Body of pancreas (tissue), 4 donors: ENCODE measurements at regions not wholly inside any gene's neighbourhood (a gene's known extent, or its start where the extent isn't known, plus 50 kb on each side); places are given as distances from the start of the nearest gene placed in this dataset.

Source experiments
- POLR2A ChIP-seq, 3 donors: fragments of 450-650 bp; IDR thresholded peaks; one replicate each; pipeline ENCODE4 v1.6.1; 2016; ENCODE audit warnings: antibody characterized with exemption in 3 of 3, mild to moderate bottlenecking in 2 of 3
- TF ChIP-seq, protein P1 (sequence below), 7 experiments: fragments of 450-650 bp in 4 of 7; fragments of 200-600 bp in 3 of 7; sonication (generic) in 3 of 7; IDR thresholded peaks; one replicate each; pipeline ENCODE4 v1.5.1; 2016 to 2019; ENCODE audit warnings: antibody characterized with exemption in 7 of 7

DNA sequence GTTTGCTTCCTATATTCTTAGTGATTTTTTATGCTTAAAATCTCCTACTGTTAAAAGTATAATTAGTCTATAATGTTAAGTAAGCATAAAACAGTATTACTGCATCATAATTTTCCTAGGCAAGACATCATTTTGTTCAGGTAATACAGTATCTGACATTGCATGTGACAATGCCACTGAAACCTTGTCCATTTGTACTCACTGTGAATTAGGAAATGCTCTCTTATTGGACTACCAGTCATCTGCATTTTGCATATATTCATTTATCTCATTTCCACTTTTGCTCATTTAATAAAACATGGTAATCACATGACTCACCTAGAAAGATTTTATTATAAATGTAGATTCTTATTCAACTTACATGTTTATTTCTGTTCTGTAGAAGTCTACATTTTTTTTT lies 379.1 kb downstream of the ETV1 start:
- TF ChIP-seq, protein P1, sequence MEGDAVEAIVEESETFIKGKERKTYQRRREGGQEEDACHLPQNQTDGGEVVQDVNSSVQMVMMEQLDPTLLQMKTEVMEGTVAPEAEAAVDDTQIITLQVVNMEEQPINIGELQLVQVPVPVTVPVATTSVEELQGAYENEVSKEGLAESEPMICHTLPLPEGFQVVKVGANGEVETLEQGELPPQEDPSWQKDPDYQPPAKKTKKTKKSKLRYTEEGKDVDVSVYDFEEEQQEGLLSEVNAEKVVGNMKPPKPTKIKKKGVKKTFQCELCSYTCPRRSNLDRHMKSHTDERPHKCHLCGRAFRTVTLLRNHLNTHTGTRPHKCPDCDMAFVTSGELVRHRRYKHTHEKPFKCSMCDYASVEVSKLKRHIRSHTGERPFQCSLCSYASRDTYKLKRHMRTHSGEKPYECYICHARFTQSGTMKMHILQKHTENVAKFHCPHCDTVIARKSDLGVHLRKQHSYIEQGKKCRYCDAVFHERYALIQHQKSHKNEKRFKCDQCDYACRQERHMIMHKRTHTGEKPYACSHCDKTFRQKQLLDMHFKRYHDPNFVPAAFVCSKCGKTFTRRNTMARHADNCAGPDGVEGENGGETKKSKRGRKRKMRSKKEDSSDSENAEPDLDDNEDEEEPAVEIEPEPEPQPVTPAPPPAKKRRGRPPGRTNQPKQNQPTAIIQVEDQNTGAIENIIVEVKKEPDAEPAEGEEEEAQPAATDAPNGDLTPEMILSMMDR (IDR thresholded peaks at IDR 0.05): no peak
- TF ChIP-seq POLR2A (IDR thresholded peaks at IDR 0.05): no peak
